Hepatocyte (in vitro differentiated cells): ENCODE measurements at regions not wholly inside any gene's neighbourhood (a gene's known extent, or its start where the extent isn't known, plus 50 kb on each side); places are given as distances from the start of the nearest gene placed in this dataset.

Experiments
- EZH2 ChIP-seq: fragments of 200-600 bp; sonication (generic); IDR thresholded peaks from 2 replicates; pipeline ENCODE4 v1.6.1; 2016; ENCODE audit warnings: antibody characterized with exemption, mild to moderate bottlenecking, borderline replicate concordance
- EZH2phosphoT487 ChIP-seq: fragments of 200-600 bp; sonication (generic); IDR thresholded peaks from one replicate; pipeline ENCODE4 v1.6.1; 2018; ENCODE audit warnings: antibody characterized with exemption, mild to moderate bottlenecking, low read depth, moderate library complexity; ENCODE audit not compliant: unreplicated experiment, severe bottlenecking
- TF ChIP-seq, protein P1 (sequence below): fragments of 200-600 bp; sonication (generic); IDR thresholded peaks from 2 replicates; pipeline ENCODE4 v1.5.1; 2016; ENCODE audit warnings: antibody characterized with exemption, mild to moderate bottlenecking; ENCODE audit not compliant: poor library complexity

- TF ChIP-seq, protein P1, sequence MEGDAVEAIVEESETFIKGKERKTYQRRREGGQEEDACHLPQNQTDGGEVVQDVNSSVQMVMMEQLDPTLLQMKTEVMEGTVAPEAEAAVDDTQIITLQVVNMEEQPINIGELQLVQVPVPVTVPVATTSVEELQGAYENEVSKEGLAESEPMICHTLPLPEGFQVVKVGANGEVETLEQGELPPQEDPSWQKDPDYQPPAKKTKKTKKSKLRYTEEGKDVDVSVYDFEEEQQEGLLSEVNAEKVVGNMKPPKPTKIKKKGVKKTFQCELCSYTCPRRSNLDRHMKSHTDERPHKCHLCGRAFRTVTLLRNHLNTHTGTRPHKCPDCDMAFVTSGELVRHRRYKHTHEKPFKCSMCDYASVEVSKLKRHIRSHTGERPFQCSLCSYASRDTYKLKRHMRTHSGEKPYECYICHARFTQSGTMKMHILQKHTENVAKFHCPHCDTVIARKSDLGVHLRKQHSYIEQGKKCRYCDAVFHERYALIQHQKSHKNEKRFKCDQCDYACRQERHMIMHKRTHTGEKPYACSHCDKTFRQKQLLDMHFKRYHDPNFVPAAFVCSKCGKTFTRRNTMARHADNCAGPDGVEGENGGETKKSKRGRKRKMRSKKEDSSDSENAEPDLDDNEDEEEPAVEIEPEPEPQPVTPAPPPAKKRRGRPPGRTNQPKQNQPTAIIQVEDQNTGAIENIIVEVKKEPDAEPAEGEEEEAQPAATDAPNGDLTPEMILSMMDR, result no peak
- no peak for TF ChIP-seq EZH2
- TF ChIP-seq EZH2phosphoT487, result no peak
Observed at GRCh38 chr9:28916348-28916747, 1343.1 kb upstream of the C9orf72 start.
